ENCODE measurements at regions not wholly inside any gene's neighbourhood (a gene's known extent, or its start where the extent isn't known, plus 50 kb on each side); places are given as distances from the start of the nearest gene placed in this dataset.

GRCh38 chr10:29850371-29850770 lies 209.0 kb downstream of the JCAD start:
- DNase-seq = no peak

GRCh38 chr10:29849886-29850285 lies 209.5 kb downstream of the JCAD start:
- no peak for DNase-seq

- DNase-seq = no peak
These were observed 210.1 kb downstream of the JCAD start for GRCh38 chr10:29849126-29849833.

- no peak for DNase-seq
These were observed 212.1 kb upstream of the SVIL start for GRCh38 chr10:29846881-29847280.

GRCh38 chr10:29845166-29845565 lies 210.4 kb upstream of the SVIL start:
- DNase-seq = no peak

- DNase-seq = no peak
These were observed 208.4 kb upstream of the SVIL start for GRCh38 chr10:29843143-29843542.

GRCh38 chr10:29841724-29842649 lies 207.2 kb upstream of the SVIL start:
- DNase-seq = no peak

- no peak for DNase-seq
These were observed 205.9 kb upstream of the SVIL start for GRCh38 chr10:29840516-29841276.

- no peak for DNase-seq
These were observed 205.2 kb upstream of the SVIL start for GRCh38 chr10:29839826-29840515.

- DNase-seq = no peak
These were observed 203.8 kb upstream of the SVIL start for GRCh38 chr10:29838539-29838938.

- DNase-seq = no peak
These were observed 202.8 kb upstream of the SVIL start for GRCh38 chr10:29837586-29837985.

- no peak for DNase-seq
These were observed 201.6 kb upstream of the SVIL start for GRCh38 chr10:29836396-29836795.

- DNase-seq = no peak
These were observed 200.3 kb upstream of the SVIL start for GRCh38 chr10:29835055-29835454.

GRCh38 chr10:29830531-29831512 lies 196.1 kb upstream of the SVIL start:
- no peak for DNase-seq

- no peak for DNase-seq
These were observed 195.0 kb upstream of the SVIL start for GRCh38 chr10:29829776-29830175.

GRCh38 chr10:29828956-29829355 lies 194.2 kb upstream of the SVIL start:
- no peak for DNase-seq

- DNase-seq = no peak
These were observed 193.7 kb upstream of the SVIL start for GRCh38 chr10:29828440-29828894.

GRCh38 chr10:29827512-29827911 lies 192.7 kb upstream of the SVIL start:
- no peak for DNase-seq

- no peak for DNase-seq
These were observed 192.2 kb upstream of the SVIL start for GRCh38 chr10:29826801-29827450.

- DNase-seq = no peak
These were observed 191.4 kb upstream of the SVIL start for GRCh38 chr10:29826221-29826620.

- no peak for DNase-seq
These were observed 188.8 kb upstream of the SVIL start for GRCh38 chr10:29823553-29824080.
